ENCODE measurements at regions not wholly inside any gene's neighbourhood (a gene's known extent, or its start where the extent isn't known, plus 50 kb on each side); places are given as distances from the start of the nearest gene placed in this dataset.

DNA sequence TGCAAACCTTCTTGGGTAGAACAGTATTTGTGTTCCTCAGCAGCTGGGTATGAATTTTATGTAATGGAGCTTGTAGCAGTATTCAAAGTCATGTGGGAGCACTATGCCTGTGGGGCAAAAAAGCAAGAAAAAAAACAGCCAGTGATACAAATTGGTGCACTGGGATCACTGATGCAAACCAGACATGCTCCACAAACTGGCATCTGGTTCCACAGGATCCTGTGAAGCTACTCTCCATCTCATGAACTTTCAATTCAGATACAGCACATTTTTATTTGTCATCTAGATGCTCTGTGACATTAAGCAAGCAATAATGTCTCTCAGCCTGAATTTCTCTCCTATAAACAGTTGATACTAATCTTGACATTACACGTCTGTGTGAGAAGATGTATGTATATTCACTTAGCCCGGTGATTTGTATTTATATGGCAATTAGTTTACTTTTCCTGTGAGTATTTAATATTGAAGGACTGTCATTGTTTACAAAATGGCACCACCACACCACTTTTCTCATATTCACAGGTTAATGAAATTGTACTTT lies 208.5 kb upstream of the GRIA4 start:
- BruUV-seq (replicated peaks) = no TSS peak
- H3K9me3 ChIP-seq (ENCODE audit: control insufficient read depth in 1 of 2, insufficient read depth in 1 of 2, low read depth in 1 of 2, low read length in 2 of 2) = no peaks in the 10 kb centered on the region
- no peak for ATAC-seq

More for the DNA sequence above, 208.5 kb upstream of the GRIA4 start:
- no peaks in the 10 kb centered on the region for H3K4me1 ChIP-seq (ENCODE audit: control insufficient read depth in 1 of 2, insufficient read depth in 2 of 2, low read length in 2 of 2)
- intact Hi-C loops (cut with micrococcal nuclease) = no loop called here
- TF ChIP-seq MAX (IDR thresholded peaks at IDR 0.05) = no peak
- TF ChIP-seq ELF1 (IDR thresholded peaks at IDR 0.05; ENCODE audit: borderline replicate concordance, low read depth) = no peak
- TF ChIP-seq EZH2 (IDR thresholded peaks at IDR 0.05) = no peak
- TF ChIP-seq, protein P1, sequence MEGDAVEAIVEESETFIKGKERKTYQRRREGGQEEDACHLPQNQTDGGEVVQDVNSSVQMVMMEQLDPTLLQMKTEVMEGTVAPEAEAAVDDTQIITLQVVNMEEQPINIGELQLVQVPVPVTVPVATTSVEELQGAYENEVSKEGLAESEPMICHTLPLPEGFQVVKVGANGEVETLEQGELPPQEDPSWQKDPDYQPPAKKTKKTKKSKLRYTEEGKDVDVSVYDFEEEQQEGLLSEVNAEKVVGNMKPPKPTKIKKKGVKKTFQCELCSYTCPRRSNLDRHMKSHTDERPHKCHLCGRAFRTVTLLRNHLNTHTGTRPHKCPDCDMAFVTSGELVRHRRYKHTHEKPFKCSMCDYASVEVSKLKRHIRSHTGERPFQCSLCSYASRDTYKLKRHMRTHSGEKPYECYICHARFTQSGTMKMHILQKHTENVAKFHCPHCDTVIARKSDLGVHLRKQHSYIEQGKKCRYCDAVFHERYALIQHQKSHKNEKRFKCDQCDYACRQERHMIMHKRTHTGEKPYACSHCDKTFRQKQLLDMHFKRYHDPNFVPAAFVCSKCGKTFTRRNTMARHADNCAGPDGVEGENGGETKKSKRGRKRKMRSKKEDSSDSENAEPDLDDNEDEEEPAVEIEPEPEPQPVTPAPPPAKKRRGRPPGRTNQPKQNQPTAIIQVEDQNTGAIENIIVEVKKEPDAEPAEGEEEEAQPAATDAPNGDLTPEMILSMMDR (IDR thresholded peaks at IDR 0.05 in 2 of 3, conservative IDR thresholded peaks at IDR 0.05 in 1 of 3; ENCODE audit: borderline replicate concordance in 1 of 3, insufficient read depth in 1 of 3, low read depth in 2 of 3, low read length in 2 of 3) = no peak
- no peak for TF ChIP-seq EZH2phosphoT487 (IDR thresholded peaks at IDR 0.05; ENCODE audit: borderline replicate concordance)
- TF ChIP-seq SRF (IDR thresholded peaks at IDR 0.05; ENCODE audit: low read depth) = no peak
- no peak for TF ChIP-seq EGR1 (IDR thresholded peaks at IDR 0.05; ENCODE audit: low read depth)
- no peak for TF ChIP-seq JUND (IDR thresholded peaks at IDR 0.05)
- TF ChIP-seq POLR2AphosphoS5 (IDR thresholded peaks at IDR 0.05; ENCODE audit: low read depth, low read length) = no peak
- no peak for TF ChIP-seq CEBPB (IDR thresholded peaks at IDR 0.05; ENCODE audit: low read depth)
- no peak for TF ChIP-seq CBX3 (IDR thresholded peaks at IDR 0.05; ENCODE audit: low read depth)
- no peak for TF ChIP-seq ZNF274 (IDR thresholded peaks at IDR 0.05; ENCODE audit: low read depth, low read length)
- no peak for TF ChIP-seq REST (IDR thresholded peaks at IDR 0.05; ENCODE audit: low read depth)
- no peak for TF ChIP-seq YY1 (IDR thresholded peaks at IDR 0.05; ENCODE audit: extremely low read depth, insufficient replicate concordance, low read depth, low read length)
- no peak for TF ChIP-seq FOSL1 (IDR thresholded peaks at IDR 0.05; ENCODE audit: low read depth)
- no peak for TF ChIP-seq POLR2A (IDR thresholded peaks at IDR 0.05; ENCODE audit: borderline replicate concordance, extremely low read depth, insufficient read depth, insufficient read length)
- no peak for TF ChIP-seq RAD21 (IDR thresholded peaks at IDR 0.05; ENCODE audit: low read depth)
- TF ChIP-seq ZFX (IDR thresholded peaks at IDR 0.05) = no peak
- no peak for TF ChIP-seq SIN3A (IDR thresholded peaks at IDR 0.05; ENCODE audit: low read depth)
- no peaks in the 10 kb centered on the region for H3K36me3 ChIP-seq (ENCODE audit: control insufficient read depth in 1 of 2, insufficient read depth in 2 of 2, low read length in 2 of 2)
- no peak overlapping the region for H2AFZ ChIP-seq (ENCODE audit: low read depth, low read length, poor library complexity, severe bottlenecking)
- ChIA-PET POLR2A (no interaction called here), RAD21 (ENCODE audit: low non-redundant PET in 1 of 2, low total read pairs in 2 of 2, uncharacterized antibody in 2 of 2, unreplicated experiment in 2 of 2) (no interaction called here), CTCF (no interaction called here)
- no peak overlapping the region for H3K4me3 ChIP-seq (replicated peaks in 1 of 2; ENCODE audit: low read depth in 1 of 2, low read length in 2 of 2)
- H4K20me1 ChIP-seq (ENCODE audit: insufficient read depth) = no peaks in the 10 kb centered on the region
- H3K9me2 ChIP-seq (ENCODE audit: insufficient read depth) = no peaks in the 10 kb centered on the region
- no peak overlapping the region for H3K4me2 ChIP-seq (ENCODE audit: low read length)
- no peak for DNase-seq (ENCODE audit: low read depth, low spot score)
- H3K27ac ChIP-seq (ENCODE audit: low read depth, low read length) = no peak overlapping the region
- H3K9ac ChIP-seq (ENCODE audit: low read length) = no peak overlapping the region
- no peaks in the 10 kb centered on the region for H3K79me2 ChIP-seq (ENCODE audit: insufficient read depth, low read length)
- no peaks in the 10 kb centered on the region for H3K27me3 ChIP-seq (ENCODE audit: insufficient read depth, low read length)

Data from HCT116 (cell line).